ENCODE measurements at regions not wholly inside any gene's neighbourhood (a gene's known extent, or its start where the extent isn't known, plus 50 kb on each side); places are given as distances from the start of the nearest gene placed in this dataset.
"Not testable (repeated sequence)": the region's sequence is repeated elsewhere in the genome, so short reads cannot be mapped to it uniquely, and the experiment has no call there.

GRCh38 chr5:130939059-130939458 is 226.0 kb downstream of the HINT1 start:
- no peak for DNase-seq

DNA sequence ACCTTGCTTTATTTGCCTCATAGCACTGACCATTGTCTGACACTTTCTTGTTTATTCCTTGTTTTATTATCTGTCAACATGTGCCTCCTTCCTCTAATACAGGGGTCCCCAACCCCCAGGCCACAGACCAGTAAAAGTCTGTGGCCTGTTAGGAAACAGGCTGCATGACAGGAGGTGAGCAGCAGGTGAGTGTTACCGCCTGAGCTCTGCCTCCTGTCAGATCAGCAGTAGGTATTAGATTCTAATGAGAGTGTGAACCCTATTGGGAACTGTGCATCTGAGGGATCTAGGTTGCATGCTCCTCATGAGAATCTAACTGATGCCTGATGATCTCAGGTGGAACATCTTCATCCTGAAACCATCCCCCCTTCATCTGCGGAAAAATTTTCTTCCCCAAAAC is 228.0 kb downstream of the HINT1 start:
- no peak for DNase-seq

DNA sequence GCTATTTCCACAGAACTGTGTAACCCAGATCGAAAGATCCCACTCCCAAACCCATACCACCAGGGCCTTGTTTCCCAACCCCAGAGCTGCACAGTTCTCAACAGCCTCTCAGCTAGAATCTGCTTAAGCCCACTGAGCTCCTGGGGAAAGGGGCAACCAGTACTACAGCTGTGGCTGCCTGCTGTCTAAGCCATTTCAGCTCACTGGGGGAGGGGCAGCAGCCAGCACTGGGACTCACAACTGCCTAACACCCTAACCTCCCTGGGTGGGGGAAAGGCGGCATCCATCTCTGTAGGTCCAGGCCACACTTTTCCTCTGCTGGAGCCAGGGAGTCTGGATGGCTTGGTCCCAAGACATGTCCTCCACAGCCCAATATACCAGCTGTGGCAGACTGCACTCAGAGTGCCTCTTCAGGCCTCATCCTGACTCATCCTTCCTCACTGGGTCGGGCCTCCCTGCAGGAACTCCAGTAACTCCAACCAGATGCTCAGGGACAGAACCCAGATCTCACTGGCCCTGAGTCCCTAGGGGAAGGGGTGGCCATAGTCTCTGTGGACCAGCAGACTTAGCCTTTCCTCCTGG is 241.4 kb downstream of the HINT1 start:
- DNase-seq = no peak

DNA sequence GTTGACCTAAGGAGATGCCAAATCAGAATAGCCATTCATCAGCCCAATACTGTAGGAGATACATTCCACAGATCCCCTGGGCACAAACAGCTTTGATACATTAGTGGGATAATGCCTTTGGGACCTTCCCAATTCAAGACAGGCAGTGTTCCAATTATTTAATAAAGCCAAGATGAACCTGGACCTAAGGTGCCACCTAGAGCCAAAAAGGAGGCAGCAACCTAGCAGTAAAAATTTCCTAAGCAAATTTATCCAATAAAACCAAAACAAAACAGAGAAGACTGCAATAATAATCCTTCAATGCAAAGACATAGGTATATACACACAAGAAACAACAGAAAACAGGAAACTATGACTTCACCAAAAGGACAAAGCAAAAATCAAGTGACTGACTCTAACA is 253.0 kb downstream of the HINT1 start:
- DNase-seq = no peak

- no peak for DNase-seq
These were observed 256.9 kb downstream of the HINT1 start for GRCh38 chr5:130908186-130908585.

DNA sequence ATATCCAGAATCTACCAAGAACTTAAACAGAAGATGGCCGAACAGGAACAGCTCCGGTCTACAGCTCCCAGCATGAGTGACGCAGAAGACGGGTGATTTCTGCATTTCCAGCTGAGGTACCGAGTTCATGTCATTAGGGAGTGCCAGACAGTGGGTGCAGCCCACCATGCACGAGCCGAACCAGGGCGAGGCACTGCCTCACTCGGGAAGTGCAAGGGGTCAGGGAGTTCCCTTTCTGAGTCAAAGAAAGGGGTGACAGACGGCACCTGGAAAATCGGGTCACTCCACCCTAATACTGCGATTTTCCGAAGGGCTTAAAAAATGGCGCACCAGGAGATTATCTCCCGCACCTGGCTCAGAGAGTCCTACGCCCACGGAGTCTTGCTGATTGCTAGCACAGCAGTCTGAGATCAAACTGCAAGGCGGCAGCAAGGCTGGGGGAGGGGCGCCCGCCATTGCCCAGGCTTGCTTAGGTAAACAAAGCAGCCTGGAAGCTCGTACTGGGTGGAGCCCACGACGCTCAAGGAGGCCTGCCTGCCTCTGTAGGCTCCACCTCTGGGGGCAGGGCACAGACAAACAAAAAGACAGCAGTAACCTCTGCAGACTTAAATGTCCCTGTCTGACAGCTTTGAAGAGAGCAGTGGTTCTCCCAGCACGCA is 267.4 kb downstream of the HINT1 start:
- not testable (repeated sequence) for DNase-seq

DNA sequence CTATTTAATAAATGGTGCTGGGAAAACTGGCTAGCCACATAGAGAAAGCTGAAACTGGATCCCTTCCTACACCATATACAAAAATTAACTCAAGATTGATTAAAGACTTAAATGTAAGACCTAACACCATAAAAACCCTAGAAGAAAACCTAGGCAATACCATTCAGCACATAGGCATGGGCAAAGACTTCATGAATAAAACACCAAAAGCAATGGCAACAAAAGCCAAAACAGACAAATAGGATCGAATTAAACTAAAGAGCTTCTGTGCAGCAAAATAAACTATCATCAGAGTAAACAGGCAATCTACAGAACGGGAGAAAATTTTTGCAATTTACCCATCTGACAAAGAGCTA is 267.9 kb downstream of the HINT1 start:
- DNase-seq = not testable (repeated sequence)

DNA sequence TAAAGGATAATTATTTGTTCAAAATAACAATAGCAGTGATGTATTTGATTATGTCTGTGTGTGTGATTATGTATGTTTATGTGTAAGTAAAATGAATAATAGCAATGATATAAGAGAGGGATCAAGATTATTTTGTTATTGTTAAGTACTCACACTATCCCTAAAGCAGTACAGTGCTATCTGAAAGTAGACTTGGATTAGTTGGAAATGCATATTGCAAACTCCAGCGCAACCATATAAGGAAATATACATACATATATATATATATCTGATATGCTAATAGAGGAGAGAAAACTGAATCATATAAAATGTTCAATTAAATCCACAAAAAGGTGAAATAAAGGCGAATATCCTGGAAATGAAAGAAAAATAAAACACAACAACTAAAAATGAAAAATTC is 268.4 kb downstream of the HINT1 start:
- no peak for DNase-seq

DNA sequence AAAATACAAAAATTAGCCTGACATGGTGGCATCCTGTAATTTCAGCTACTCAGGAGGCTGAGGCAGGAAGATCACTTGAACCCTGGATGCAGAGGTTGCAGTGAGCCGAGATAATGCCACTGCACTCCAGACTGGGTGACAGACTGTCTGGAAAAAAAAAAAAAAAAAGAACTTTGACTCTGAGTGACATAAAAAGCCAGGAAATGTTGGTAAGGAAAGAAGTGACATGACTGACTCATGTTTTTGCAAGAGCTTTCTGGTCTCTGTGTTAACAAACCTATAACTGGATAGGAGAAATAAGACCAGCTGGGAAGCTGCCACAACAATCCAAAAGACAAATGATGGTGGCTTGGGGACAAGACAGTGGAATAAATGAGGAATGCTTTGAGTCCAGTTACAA is 272.1 kb downstream of the HINT1 start:
- DNase-seq = no peak

GRCh38 chr5:130890610-130891009 is 274.4 kb downstream of the HINT1 start:
- DNase-seq = no peak

GRCh38 chr5:130885691-130886090 is 279.4 kb downstream of the HINT1 start:
- DNase-seq = no peak

GRCh38 chr5:130885027-130885426 is 280.0 kb downstream of the HINT1 start:
- DNase-seq = no peak

GRCh38 chr5:130884023-130884422 is 281.0 kb downstream of the HINT1 start:
- DNase-seq = no peak

- no peak for DNase-seq
These were observed 289.4 kb downstream of the HINT1 start for GRCh38 chr5:130875656-130876055.

DNA sequence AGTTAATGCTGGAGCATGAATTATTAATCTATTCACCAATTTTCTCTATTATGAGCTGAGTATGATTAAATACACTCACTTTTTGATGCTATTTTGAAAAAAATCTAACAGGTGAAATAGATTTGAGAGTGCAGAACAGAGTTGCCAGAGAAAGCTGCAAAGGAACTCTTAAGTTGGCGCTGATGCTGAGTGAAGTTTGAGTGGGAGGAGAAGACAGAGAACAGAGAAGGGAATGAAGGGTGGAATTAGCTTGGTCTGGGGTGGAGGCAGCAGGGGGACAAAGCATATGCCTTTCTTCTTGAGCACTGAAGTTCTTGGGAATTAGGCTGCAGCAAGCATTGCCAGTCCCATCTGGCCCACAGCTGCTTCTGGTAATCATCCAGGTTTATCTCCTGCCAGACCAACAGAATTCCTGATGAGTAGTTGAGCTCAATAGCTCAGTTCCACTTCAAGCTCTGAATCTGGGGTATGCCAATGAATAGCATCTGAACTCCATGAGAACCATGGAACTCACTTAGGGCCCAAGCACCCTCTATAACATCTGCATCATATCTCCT is 290.1 kb downstream of the HINT1 start:
- DNase-seq = no peak

- no peak for DNase-seq
These were observed 293.5 kb downstream of the HINT1 start for GRCh38 chr5:130871346-130872086.

DNA sequence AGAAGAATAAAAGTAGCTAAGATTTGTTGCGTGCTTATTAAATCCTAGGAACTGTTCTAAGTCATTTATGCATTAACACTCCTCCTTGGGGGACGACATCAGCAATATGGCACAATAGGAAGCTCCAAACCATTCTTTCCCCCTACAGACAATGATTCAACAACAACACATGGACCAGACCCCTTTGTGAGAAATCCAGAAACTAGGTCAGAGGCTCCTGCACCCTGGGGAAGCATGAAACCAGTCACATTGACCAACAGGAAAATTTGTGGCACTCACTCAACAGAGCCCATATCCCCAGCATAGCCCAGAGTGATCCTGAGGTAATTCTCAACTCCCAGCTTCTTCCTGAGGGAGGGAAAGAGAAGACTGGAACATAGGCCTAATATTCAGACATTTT is 294.4 kb downstream of the HINT1 start:
- DNase-seq = no peak

GRCh38 chr5:130868186-130868840 is 296.7 kb downstream of the HINT1 start:
- DNase-seq = no peak

DNA sequence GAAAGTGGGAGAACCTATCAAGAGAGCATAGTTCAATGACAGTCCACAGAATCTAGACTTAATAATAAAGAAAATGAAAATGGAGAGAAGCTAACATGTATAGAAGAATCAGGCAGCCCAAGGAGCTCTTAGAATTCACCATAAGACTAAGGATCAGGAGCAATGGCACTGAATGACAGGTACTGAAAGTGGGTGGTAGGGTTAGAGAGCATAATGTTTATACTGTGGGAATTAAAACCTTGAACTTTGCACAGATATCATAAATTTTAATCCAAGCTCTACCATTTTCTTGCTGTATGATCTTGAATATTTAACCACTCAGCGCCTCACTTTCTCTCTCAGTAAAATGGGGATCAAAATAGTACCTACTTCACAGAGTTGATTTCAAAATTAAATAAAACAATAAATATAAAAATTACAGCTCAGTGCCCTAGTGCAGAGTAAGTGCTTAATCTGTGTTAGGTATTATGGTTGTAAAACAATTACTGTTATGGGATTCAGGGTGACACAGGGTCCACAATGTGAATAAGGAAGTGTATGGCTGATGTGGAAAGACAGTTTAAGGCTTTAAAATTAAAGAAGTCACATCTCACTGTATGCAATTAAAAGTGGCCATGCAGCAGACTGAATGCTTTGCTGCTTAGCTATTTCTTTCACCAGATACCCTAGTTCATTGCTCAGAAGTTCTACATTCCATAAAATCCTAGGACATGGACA is 319.8 kb downstream of the HINT1 start:
- DNase-seq = no peak

DNA sequence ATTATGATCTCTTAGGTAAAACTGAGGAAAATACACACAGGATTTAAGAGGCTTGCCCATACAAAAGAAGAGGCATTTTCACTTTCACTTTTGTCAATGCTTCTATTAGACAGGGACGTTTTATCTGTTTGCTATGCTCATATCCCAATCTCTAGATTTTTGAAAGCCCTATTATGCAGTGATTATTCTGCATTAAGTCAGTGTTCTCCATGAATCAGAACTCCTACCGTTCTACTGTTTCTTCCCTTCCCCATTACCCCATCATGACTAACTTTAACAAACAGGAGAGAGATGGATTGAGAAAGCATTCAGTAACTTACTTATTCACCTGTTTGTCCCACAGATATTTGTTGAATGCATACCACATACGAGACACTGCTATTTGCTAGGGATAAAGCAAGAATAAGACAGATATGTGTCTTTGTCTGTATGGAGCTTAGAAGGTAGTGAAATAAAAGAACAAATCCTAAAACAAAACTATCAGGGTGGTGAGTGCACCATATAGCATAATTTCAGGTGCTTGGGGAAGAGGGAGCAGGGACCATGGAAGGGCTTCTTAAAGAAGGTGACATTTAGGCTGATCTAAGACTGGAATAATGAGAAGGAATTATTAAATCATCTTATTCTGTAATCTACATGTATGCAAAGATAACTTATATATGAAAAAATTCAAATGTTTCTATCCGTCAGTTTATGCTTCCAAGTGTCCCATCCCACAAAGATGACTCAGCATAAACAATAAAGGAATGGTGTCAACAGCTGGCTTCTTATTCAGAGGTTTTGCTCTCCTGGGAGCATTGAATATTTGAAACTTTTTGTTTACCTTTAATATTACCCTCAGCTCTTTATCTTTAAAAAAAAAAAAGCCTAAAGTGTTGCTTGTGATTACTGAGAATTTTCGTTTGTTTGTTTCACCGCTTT is 328.1 kb downstream of the HINT1 start:
- DNase-seq = no peak

GRCh38 chr5:130817598-130818384 is 347.3 kb downstream of the HINT1 start:
- not testable (repeated sequence) for DNase-seq

Measured in KG1 (cell line).